NCI-H1930 (cell line): ENCODE measurements at regions not wholly inside any gene's neighbourhood (a gene's known extent, or its start where the extent isn't known, plus 50 kb on each side); places are given as distances from the start of the nearest gene placed in this dataset.
"Not testable (repeated sequence)": the region's sequence is repeated elsewhere in the genome, so short reads cannot be mapped to it uniquely, and the experiment has no call there.

Experiments used
- DNase-seq, 2 experiments: peaks; one replicate each; lab custom pipeline; 2025; lab: John Stamatoyannopoulos, UW

- DNase-seq = no peak
Observed at GRCh38 chr1:190835658-190836057, 358.0 kb upstream of the BRINP3 start.

DNA sequence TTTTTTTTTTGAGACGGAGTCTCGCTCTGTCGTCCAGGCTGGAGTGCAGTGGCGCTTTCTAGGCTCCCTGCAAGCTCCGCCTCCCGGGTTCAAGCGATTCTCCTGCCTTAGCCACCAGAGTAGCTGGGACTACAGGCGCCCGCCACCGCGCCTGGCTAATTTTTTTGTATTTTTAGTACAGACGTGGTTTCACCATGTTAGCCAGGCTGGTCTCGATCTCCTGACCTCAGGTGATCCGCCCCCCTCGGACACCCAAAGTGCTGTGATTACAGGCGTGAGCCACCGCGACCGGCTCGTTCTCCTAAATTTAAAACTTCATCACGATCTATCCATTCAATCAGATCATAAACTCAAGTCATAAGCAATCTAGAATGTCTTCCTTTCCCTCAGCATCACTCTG is 359.5 kb upstream of the BRINP3 start:
- DNase-seq = not testable (repeated sequence)

DNA sequence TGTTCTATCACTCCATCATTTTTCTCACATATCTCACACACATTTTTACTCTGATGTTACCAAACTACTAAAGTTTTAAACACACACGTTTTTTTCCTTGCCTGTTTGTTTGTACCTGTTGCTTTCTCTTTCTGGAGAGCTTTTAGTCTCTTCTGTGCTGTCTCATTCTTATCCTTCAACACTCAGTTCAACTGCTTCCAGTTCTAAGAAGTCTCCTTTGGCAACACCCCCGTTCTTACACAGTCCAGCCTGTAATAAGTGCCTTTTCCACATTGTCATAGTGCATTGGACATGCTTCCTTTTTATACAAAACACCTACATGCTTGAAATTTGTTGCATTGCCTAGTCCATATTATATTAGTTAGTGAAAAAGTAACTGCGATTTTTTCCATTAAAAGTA is 360.2 kb upstream of the BRINP3 start:
- DNase-seq = no peak

DNA sequence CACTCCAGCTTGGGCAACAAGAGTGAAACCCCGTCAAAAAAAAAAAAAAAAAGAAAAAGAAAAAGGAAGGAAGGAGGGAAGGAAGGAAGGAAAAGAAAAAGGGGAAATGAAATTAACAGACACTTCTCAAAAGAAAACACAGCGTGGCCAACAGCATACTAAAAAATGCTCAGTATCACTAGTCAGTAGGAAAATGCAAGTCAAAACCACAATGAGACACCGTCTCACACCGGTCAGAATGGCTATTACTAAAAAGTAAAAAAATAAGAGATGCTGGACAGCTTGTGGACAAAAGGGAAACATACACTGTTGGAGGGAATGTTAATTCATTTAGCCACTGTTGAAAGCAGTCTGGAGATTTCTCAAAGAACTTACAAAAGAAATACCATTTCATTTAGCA is 369.5 kb upstream of the BRINP3 start:
- DNase-seq = no peak

DNA sequence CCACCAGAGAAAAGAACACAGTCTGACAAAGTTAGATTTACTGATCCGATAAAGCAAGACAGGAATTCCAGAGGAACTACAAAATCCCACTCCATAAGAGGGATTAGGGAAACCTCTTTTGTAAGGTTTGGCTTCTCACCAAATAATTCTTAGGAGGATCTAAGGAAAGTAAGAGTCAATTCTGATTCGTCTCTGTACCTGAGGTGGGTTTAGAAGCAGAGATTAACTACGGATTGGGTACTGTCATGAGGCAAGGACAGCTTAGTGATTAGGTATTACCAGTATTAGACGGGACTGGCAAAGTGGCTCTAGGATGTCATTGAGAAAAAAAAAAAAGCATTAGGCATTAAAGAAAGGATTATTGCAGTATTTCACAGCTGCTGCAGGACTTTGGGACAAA is 371.7 kb upstream of the BRINP3 start:
- no peak for DNase-seq

DNA sequence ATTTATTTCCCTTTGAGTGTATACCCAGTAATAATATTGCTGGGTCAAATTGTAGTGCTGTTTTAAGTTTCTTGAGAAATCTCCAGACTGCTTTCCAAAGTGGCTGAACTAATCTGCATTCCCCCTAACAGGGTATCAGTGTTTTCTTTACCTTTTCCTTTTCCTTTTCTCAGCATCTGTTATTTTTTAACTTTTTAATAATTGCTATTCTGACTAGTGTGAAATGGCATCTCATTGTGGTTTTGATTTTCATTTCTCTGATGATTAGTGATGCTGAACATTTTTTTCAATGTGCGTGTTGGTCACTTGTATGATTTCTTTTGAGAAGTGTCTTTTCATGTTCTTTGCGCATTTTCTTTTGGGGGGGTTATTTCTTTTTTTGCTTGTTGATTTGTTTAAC is 374.9 kb upstream of the BRINP3 start:
- no peak for DNase-seq

DNA sequence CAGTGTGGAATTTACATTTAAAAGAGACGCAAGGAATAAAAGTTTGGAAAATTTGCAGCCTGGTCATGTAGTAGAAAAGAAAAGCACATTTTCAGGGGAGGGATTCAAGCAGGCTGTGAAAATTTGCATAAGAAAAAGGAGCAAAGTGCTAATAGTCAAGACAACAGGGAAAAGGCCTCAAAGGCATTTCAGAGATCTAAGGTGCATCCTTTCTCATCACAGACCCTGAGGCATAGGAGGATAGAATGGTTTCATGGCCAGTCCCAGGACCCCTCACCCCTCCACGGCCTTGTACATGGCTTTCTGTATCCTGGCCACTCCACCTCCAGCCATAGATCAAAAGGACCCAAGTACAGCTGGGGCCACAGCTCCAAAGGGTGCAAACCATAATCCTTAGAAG is 380.5 kb upstream of the BRINP3 start:
- no peak for DNase-seq

- no peak for DNase-seq
Observed at GRCh38 chr1:190864013-190864641, 386.5 kb upstream of the BRINP3 start.

DNA sequence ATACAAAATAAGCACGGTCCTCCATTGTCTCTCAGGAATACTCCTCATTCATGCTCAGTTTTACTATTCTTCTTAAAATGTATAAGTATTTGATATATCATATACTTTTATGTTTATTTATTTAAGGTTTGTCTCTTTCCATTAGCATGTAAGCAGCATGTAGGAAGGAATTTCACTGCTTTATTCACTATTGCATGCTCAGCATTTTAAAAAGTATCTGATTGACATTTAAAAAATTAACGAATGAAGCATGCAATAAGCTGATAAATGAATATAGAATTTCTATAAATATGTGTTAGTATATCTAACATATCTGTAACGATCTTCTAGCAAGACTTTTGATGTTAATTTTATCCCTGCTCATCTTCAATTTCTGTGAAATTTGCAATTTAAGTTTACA is 402.7 kb upstream of the BRINP3 start:
- no peak for DNase-seq

GRCh38 chr1:190881064-190881463 is 403.4 kb upstream of the BRINP3 start:
- no peak for DNase-seq

DNA sequence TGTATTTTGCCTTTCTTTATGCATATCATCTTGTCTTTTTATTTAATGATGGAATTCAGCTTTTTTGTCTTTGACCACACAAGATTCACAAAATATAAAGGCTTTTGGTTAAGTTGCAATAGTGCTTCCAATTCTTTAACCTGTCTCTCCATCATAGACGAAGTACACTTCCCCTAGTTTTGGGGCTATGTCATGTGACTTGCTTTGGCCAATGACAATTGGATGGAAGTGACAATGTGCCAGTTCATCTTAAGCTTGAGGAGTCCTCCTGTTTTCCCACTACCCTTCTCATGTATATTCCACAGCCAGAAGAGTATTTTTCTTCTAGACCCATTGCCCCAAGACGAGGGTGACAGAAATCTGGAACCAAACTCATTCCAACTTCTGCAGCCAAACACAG is 419.6 kb upstream of the BRINP3 start:
- no peak for DNase-seq

DNA sequence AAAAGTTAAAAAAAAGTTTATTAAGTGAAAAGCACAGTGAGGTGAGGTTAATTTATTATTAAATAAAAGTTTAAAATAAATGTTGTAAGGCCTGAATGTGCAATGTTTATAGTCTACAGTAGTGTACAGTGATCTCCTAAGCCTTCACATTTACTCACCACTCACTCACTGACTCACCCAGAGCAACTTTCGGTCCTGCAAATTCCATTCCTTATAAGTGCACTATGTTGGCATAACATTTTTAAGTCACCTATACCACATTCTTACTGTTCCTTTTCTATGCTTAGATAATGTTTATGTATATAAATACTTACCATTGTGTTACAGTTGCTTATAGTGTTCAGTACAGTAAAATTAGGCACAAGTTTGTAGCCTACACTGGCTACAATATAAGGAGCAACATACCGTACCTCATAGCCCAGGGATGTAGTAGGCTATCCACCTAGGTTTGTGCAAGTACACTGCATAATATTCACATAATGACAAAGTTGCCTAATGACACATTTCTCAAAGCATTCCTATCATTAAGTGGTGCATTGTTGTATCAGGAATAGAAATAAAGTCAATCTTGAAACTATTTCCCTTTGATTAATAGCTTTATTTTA is 426.5 kb upstream of the BRINP3 start:
- no peak for DNase-seq

GRCh38 chr1:190906206-190906725 is 428.6 kb upstream of the BRINP3 start:
- DNase-seq = no peak

DNA sequence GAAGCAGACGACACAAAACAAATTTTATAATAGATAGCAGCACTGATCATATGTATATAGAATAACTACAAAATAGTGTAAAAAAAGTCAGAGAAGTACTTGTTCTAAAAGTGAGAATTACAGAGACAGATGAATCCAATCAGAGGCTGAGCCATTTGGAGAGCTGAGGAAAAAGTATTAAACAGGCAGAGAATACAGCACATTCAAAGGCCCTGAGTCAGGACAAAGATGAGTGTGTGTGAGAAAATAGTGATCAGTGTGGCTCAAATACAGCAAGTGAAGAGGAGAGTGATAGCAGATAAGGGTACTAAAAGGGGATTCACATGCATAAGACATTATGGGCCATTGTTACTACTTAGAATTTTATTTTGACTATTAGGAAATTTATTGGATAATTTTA is 430.6 kb upstream of the BRINP3 start:
- no peak for DNase-seq

- DNase-seq = no peak
Observed at GRCh38 chr1:190908691-190909090, 431.0 kb upstream of the BRINP3 start.

GRCh38 chr1:190935925-190936324 is 458.3 kb upstream of the BRINP3 start:
- DNase-seq = no peak

DNA sequence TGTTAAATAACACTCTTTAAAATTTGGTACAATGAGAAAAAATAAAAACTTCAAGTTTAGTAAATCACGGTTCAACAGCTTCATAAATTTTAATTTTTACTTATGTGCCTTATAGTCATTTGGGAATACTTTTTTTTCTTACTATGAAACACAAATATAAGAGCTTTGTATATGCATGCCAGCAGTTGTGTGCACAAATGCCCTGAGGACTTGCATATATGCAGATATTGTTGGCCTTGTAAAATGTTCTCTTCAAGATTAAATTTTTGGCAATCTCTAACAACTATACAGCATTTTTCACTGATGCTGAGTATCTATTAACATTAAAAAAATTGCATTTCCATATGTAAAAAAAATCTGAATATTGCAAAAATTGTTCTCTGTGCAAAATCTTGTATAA is 458.7 kb upstream of the BRINP3 start:
- DNase-seq = no peak

DNA sequence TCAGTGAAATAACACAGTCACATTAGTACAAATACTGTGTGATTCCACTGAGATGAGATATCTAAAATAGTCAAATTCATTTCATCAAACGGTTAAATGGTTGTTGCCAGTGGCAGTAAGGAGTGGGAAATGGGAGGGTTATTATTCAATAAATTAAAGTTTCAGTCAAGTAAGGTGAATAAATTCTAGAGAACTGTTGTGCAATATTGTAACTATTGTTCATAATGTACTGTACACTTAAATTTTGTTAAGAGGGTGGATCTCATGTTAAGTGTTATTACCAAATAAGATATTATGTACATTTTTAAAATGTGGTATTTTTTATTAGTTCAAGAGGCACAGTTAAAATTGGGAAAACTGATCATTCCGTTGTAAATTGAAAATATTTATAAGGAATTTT is 463.3 kb upstream of the BRINP3 start:
- DNase-seq = no peak

DNA sequence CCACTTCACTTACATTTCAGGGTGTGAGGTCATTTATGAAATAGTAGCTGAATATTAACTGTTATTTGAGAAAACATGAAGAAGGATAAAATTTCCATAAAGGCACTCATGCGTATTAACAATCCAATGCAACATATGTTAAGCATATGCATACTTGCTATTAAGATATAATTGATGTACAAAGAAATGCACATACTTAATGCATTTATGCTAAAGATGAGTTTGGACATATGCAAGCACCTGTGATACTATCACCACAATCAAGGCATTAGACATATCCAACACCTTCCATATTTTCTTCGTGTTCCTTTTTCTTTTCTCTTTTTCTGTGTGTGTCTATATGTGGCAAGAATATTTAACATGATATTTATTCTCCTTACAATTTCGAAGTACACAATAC is 464.8 kb upstream of the BRINP3 start:
- no peak for DNase-seq

- not testable (repeated sequence) for DNase-seq
Observed at GRCh38 chr1:190943722-190944121, 466.1 kb upstream of the BRINP3 start.

DNA sequence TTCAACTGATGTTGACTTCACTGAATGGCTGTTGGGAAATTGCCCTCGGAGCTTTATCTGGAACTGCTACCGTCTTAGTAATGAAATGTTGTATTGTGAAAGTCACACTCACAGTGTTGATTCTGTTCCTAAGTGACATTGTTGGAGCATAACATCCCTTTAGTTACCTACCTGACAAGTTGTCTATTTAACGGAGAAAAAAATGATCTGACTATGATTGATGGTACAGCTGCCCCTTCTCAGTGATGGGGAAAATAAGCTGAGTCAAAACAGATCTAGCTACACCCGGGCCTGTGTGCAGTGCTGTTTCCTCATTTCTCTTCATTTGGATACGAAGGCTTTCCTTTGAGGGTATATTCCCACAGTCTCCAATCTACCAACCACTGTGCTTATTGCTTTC is 472.3 kb upstream of the BRINP3 start:
- DNase-seq = no peak

DNA sequence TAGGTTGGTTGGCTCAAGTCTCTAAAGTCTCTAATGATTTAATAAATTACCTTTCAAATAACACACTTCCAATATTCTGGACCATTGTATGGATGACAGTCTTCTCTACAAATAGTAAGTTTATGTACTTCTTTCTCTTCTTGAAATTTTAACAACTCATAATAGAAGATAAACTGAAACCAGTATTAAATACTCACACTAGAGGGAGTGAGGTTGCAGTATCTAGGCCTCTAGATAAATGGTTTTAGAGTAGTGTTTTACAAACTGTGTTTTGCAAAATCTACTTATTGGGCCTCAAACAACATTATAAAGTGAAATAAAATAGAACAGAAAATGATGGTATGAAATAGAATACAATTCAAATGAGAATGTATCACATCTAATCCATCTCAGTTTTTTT is 479.9 kb upstream of the BRINP3 start:
- DNase-seq = no peak

DNA sequence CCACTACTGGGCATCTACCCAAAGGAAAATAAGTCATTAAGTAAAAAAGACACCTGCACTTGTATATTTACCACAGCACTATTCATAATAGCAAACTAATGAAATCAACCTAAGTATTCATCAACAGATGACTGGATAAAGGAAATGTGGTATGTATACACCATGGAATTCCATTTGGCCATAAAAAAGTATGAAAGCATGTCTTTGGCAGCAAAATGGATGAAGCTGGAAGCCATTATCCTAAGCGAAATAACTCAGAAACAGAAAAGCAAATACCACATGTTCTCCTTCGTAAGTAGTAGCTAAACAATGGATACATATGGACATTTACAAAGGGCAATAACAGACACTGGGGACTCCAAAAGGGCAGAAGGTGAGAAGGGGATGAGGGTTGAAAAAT is 485.7 kb upstream of the BRINP3 start:
- no peak for DNase-seq

DNA sequence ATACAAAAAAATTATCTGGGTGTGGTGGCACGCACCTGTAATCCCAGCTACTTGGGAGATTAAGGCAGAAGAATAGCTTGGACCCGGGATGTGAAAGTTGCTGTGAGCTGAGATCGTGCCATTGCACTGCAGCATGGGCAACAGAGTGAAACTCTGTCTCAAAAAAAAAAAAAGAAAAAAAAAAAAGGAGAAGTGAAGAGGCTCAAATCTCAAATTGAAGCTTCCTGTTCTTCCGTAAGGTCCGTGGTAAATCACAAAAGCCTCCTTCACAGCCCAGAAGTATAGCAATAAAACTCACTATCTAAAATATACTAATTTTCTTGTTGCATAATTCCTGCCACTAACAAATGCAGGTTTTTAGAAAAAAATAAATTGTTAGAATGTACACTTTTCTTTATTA is 498.2 kb upstream of the BRINP3 start:
- no peak for DNase-seq
